ENCODE measurements at regions not wholly inside any gene's neighbourhood (a gene's known extent, or its start where the extent isn't known, plus 50 kb on each side); places are given as distances from the start of the nearest gene placed in this dataset.

DNA sequence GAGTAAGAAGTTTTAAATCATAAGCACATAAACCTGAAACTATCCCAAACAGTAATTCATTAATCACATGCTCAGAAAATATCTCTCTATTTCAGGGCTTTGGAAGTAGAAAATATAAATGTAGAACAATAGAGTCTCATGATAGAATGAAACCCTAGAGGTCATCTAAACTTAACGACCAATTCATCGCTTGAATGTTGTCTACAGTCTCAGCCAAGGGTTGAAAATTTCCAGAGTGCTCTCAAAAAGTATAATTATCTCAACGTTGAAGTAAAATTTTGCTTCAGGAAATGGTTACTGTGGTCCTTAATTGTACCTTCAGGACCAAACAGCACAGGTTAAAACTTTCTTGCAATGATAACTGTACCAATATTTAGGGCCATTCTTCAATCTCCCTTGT, 1053.6 kb upstream of the SEL1L start:
- Histone ChIP-seq H3K9me3 (ENCODE audit: control insufficient read depth, low read length) (no peaks in the 10 kb centered on the region), H2AFZ (no peak overlapping the region), H3K4me1 (no peaks in the 10 kb centered on the region), H3K79me2 (no peaks in the 10 kb centered on the region), H3K27me3 (ENCODE audit: control insufficient read depth, insufficient read depth, low read length) (no peaks in the 10 kb centered on the region), H3K9ac (no peak overlapping the region), H3K27ac (no peak overlapping the region), H3K4me3 (ENCODE audit: low read depth, low read length) (no peak overlapping the region), H3K4me2 (ENCODE audit: low read length) (no peak overlapping the region), H3K36me3 (ENCODE audit: control insufficient read depth, insufficient read depth, low read length) (no peaks in the 10 kb centered on the region)
- TF ChIP-seq, protein P1, sequence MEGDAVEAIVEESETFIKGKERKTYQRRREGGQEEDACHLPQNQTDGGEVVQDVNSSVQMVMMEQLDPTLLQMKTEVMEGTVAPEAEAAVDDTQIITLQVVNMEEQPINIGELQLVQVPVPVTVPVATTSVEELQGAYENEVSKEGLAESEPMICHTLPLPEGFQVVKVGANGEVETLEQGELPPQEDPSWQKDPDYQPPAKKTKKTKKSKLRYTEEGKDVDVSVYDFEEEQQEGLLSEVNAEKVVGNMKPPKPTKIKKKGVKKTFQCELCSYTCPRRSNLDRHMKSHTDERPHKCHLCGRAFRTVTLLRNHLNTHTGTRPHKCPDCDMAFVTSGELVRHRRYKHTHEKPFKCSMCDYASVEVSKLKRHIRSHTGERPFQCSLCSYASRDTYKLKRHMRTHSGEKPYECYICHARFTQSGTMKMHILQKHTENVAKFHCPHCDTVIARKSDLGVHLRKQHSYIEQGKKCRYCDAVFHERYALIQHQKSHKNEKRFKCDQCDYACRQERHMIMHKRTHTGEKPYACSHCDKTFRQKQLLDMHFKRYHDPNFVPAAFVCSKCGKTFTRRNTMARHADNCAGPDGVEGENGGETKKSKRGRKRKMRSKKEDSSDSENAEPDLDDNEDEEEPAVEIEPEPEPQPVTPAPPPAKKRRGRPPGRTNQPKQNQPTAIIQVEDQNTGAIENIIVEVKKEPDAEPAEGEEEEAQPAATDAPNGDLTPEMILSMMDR (IDR thresholded peaks at IDR 0.05), result no peak

DNA sequence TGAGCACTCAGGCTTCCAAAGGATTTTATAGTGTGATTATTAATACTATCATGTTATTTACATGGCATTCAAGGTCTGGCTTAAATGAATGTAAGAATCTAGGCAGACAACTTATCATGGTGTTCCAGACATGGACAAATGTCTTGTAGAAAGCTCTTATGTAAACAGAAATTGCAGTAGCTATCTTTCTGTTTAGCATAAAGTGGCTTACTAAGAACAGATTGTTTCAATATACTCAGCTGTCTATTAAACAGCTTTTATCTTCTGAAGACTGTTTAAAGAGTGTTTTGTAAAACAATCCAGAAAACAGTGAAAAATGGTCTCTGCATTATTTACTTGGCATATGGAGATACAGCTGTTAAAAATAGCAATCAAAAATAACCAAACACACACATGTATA, 1061.8 kb upstream of the SEL1L start:
- Histone ChIP-seq H3K79me2 (no peaks in the 10 kb centered on the region), H3K9me3 (ENCODE audit: control insufficient read depth, low read length) (no peaks in the 10 kb centered on the region), H3K4me2 (ENCODE audit: low read length) (no peak overlapping the region), H3K9ac (no peak overlapping the region), H3K4me1 (no peaks in the 10 kb centered on the region), H3K27me3 (ENCODE audit: control insufficient read depth, insufficient read depth, low read length) (no peaks in the 10 kb centered on the region), H3K27ac (no peak overlapping the region), H3K4me3 (ENCODE audit: low read depth, low read length) (no peak overlapping the region), H2AFZ (no peak overlapping the region), H3K36me3 (ENCODE audit: control insufficient read depth, insufficient read depth, low read length) (no peaks in the 10 kb centered on the region)
- TF ChIP-seq, protein P1 (IDR thresholded peaks at IDR 0.05), result no peak

DNA sequence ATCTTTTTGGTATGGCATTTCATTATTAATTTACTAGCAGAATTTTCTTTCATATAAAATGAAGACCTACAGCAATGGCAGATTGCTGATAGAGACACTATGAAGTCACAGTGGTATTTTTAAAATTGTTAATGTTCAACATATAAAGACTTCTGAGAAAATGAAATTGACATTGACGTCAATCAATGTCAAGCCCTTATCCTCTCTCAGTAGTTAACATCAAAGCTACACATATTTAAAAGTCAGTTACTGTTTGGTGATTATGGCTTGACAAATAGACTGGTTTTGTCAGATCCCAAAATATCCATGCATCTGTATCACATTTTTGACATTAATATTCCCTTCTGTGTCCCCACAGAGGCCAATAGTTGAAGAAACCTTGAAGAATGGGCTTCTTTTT, 1069.1 kb upstream of the SEL1L start:
- TF ChIP-seq, protein P1 (IDR thresholded peaks at IDR 0.05), result no peak
- Histone ChIP-seq H3K27ac (no peak overlapping the region), H3K9ac (no peak overlapping the region), H2AFZ (no peak overlapping the region), H3K27me3 (ENCODE audit: control insufficient read depth, insufficient read depth, low read length) (no peaks in the 10 kb centered on the region), H3K4me3 (ENCODE audit: low read depth, low read length) (no peak overlapping the region), H3K36me3 (ENCODE audit: control insufficient read depth, insufficient read depth, low read length) (no peaks in the 10 kb centered on the region), H3K9me3 (ENCODE audit: control insufficient read depth, low read length) (no peaks in the 10 kb centered on the region), H3K4me2 (ENCODE audit: low read length) (no peak overlapping the region), H3K4me1 (no peaks in the 10 kb centered on the region), H3K79me2 (no peaks in the 10 kb centered on the region)

DNA sequence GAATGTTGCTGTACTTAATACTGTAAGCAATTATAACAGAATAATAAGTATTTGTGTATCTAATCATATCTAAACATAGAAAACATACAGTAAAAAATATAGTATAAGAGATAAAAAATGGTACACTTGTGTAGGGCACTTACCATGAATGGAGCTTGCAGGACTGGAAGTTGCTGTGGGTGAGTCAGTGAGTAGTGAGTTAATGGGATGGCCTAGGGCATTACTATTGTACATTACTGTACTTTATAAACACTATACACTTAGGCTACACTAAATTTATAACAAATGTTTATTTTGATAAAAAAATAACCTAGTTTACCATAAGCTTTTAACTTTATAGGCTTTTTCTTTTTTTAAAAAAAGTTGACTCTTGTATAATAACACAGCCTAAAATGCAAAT, 1071.2 kb upstream of the SEL1L start:
- no peaks in the 10 kb centered on the region for H3K79me2 ChIP-seq
- H3K4me2 ChIP-seq (ENCODE audit: low read length), result no peak overlapping the region
- TF ChIP-seq, protein P1 (IDR thresholded peaks at IDR 0.05), result no peak
- no peak overlapping the region for H3K4me3 ChIP-seq (ENCODE audit: low read depth, low read length)
- H3K9ac ChIP-seq, result no peak overlapping the region
- H3K9me3 ChIP-seq (ENCODE audit: control insufficient read depth, low read length), result no peaks in the 10 kb centered on the region
- H3K27me3 ChIP-seq (ENCODE audit: control insufficient read depth, insufficient read depth, low read length), result no peaks in the 10 kb centered on the region
- no peaks in the 10 kb centered on the region for H3K36me3 ChIP-seq (ENCODE audit: control insufficient read depth, insufficient read depth, low read length)
- H3K27ac ChIP-seq, result no peak overlapping the region
- no peaks in the 10 kb centered on the region for H3K4me1 ChIP-seq
- H2AFZ ChIP-seq, result no peak overlapping the region

DNA sequence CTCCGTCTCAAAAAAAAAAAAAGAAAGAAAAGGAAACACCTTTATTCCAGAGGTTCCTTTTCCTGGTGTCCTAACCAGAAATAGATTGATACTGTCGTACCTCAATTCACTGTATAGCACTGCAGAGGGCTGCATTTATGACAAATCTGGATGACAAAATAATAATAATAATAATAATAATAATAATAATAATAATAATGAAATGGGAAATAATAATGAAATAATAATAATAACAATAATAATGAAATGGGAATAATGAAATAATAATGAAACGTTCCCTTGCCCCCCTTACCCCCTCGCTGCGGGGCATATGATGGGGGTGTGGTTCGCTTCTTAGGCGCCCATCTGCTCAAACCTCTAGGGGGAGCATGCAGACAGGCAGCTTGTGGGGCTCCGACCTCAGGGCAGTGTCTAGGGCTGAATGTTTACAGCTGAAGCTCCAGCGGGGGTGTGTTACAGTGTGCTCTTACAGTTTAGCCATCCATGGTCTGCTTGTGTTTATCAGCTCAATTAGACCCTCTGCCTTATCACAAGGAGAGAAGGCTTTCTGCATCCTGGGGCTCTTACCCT, 1088.3 kb upstream of the SEL1L start:
- Histone ChIP-seq H3K79me2 (no peaks in the 10 kb centered on the region), H3K9ac (no peak overlapping the region), H3K27me3 (ENCODE audit: control insufficient read depth, insufficient read depth, low read length) (no peaks in the 10 kb centered on the region), H3K4me2 (ENCODE audit: low read length) (no peak overlapping the region), H3K36me3 (ENCODE audit: control insufficient read depth, insufficient read depth, low read length) (no peaks in the 10 kb centered on the region), H3K27ac (no peak overlapping the region), H3K9me3 (ENCODE audit: control insufficient read depth, low read length) (no peaks in the 10 kb centered on the region), H3K4me3 (ENCODE audit: low read depth, low read length) (no peak overlapping the region), H2AFZ (no peak overlapping the region), H3K4me1 (no peaks in the 10 kb centered on the region)
- TF ChIP-seq, protein P1 (IDR thresholded peaks at IDR 0.05), result no peak
